Lung (tissue), 11 donors: ENCODE measurements at regions not wholly inside any gene's neighbourhood (a gene's known extent, or its start where the extent isn't known, plus 50 kb on each side); places are given as distances from the start of the nearest gene placed in this dataset.

ENCODE experiments used
- ATAC-seq: fragments of 200-7000 bp; cut with Tn5 transposase; one replicate; pipeline ENCODE4 v1.9.1; 2020; ENCODE audit warnings: moderate number of reproducible peaks; ENCODE audit not compliant: insufficient read depth, low FRiP score
- DNase-seq, 3 donors: peaks; one replicate each; pipeline ENCODE4 v3.0.0-alpha.2; 2013 to 2017
- H3K27ac ChIP-seq, 2 donors: one replicate each; pipeline ENCODE4 v1.5.1; 2013; ENCODE audit warnings: mild to moderate bottlenecking in 2 of 2, moderate library complexity in 2 of 2, control low read depth in 1 of 2, inconsistent platforms in 1 of 2, low read depth in 1 of 2, low read length in 1 of 2
- H3K27me3 ChIP-seq, 3 donors: one replicate each; pipeline ENCODE4 v1.5.1; 2013; ENCODE audit warnings: low read length in 2 of 3; ENCODE audit not compliant: control insufficient read depth in 3 of 3, insufficient read depth in 3 of 3
- H3K36me3 ChIP-seq, 4 donors: one replicate each; pipeline ENCODE4 v1.5.1; 2013; ENCODE audit warnings: low read length in 4 of 4, mild to moderate bottlenecking in 1 of 4, moderate library complexity in 1 of 4; ENCODE audit not compliant: control insufficient read depth in 4 of 4, insufficient read depth in 4 of 4
- H3K4me1 ChIP-seq, 5 donors: one replicate each; pipeline ENCODE4 v1.5.1; 2013; ENCODE audit warnings: low read length in 5 of 5, mild to moderate bottlenecking in 2 of 5, moderate library complexity in 1 of 5; ENCODE audit not compliant: control insufficient read depth in 5 of 5, insufficient read depth in 5 of 5
- H3K4me3 ChIP-seq: one replicate; pipeline ENCODE4 v1.5.1; 2013; ENCODE audit warnings: mild to moderate bottlenecking, control low read depth, moderate library complexity
- H3K9ac ChIP-seq, 2 donors: one replicate each; pipeline ENCODE4 v1.5.1; 2013; ENCODE audit warnings: low read length in 2 of 2, control low read depth in 1 of 2; ENCODE audit not compliant: insufficient read depth in 1 of 2
- H3K9me3 ChIP-seq, 4 donors: one replicate each; pipeline ENCODE4 v1.5.1; 2013; ENCODE audit warnings: low read length in 3 of 4, mild to moderate bottlenecking in 1 of 4, moderate library complexity in 1 of 4; ENCODE audit not compliant: control insufficient read depth in 4 of 4, insufficient read depth in 3 of 4
- CTCF ChIP-seq: IDR thresholded peaks from 2 replicates; pipeline ENCODE4 v1.5.1; 2012; ENCODE audit warnings: mild to moderate bottlenecking; ENCODE audit errors: control extremely low read depth, extremely low read depth
- WGBS, 2 donors: extraction: QIAGEN DNeasy Blood & Tissue Kit; methylation state at CpG; one replicate each; pipeline ENCODE4 v1.1.7; 2013; 5-methylcytosine and 5-hydroxymethylcytosine counted together
- donor health status: control.
- donor health status: control.
- donor health status: Bipolar disorder and iron deficiency.
- donor health status: healthy.
- donor health status: DM: yes; HTN: yes; CAD: no.

DNA sequence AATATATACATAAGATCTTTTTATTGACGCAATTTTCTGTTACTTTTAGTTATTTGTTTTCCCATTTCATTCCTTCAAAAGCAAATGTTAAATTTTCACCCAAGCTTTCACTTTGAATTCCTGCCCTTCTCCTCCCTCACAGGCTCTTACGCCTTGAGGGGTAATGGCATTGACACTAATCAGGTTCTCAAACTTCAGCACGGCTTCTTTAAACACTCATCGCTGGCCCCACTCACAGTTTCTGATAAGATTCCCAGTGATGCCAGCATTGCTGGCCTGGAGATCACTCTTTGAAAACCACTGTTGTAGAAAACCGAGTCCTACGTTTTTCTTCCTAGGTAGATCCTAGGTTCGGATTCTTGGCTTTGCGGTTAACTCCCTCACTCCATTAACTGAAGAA lies 105.6 kb upstream of the EPB41L3 start:
- Histone ChIP-seq H3K9ac (no peak overlapping the region), H3K27ac (no peak overlapping the region), H3K36me3 (no peaks in the 10 kb centered on the region), H3K4me3 (no peak overlapping the region), H3K9me3 (no peaks in the 10 kb centered on the region), H3K27me3 (no peaks in the 10 kb centered on the region), H3K4me1 (no peaks in the 10 kb centered on the region)
- WGBS, 2 donors: 74 to 85% methylated on average over 8 of the region's 8 CpGs
- no peak for TF ChIP-seq CTCF
- ATAC-seq (no peak), DNase-seq (peak in 1 of 3 donors; percentile 3)

GRCh38 chr18:5646739-5647138 lies 102.9 kb upstream of the EPB41L3 start:
- no peak overlapping the region for H3K4me3 ChIP-seq
- 76 to 78% methylated on average over 3 of the region's 3 CpGs for WGBS, 2 donors
- no peaks in the 10 kb centered on the region for H3K4me1 ChIP-seq
- no peaks in the 10 kb centered on the region for H3K36me3 ChIP-seq
- H3K27me3 ChIP-seq: no peaks in the 10 kb centered on the region
- H3K27ac ChIP-seq: no peak overlapping the region
- ATAC-seq (no peak), DNase-seq (no peak)
- TF ChIP-seq CTCF: no peak
- H3K9ac ChIP-seq: no peak overlapping the region
- H3K9me3 ChIP-seq: no peaks in the 10 kb centered on the region

GRCh38 chr18:5643288-5643687 lies 99.5 kb upstream of the EPB41L3 start:
- no peak for TF ChIP-seq CTCF

DNA sequence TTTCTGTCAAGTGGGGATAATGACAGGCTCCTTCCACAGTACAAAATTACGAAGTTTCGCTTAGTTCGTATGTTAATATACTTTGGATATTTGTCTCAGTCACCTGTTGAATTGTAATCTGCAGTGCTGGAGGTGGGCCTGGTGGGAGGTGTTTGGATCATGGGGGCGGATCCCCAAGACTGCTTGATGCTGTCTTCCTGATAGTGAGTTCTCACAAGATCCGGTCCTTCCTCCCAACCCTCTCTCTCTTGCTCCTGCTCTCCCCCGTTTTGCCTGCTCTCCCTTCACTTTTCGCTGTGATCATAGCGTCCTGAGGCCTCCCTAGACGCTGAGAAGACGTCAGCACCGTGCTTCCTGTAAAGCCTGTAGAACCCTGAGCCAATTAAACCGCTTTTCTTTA lies 97.1 kb upstream of the EPB41L3 start:
- ATAC-seq: no peak
- Histone ChIP-seq H3K4me3 (no peak overlapping the region), H3K27me3 (peaks cover 0 to 7% (median 0%) of the 10 kb centered on the region in 3 donors), H3K4me1 (no peaks in the 10 kb centered on the region), H3K9me3 (no peaks in the 10 kb centered on the region), H3K36me3 (no peaks in the 10 kb centered on the region), H3K9ac (no peak overlapping the region), H3K27ac (no peak overlapping the region)
- no peak for DNase-seq
- TF ChIP-seq CTCF: no peak
- 78 to 90% methylated on average over 12 of the region's 12 CpGs for WGBS, 2 donors

More at GRCh38 chr18:5643288-5643687, 99.5 kb upstream of the EPB41L3 start:
- 90 to 92% methylated on average over 7 of the region's 7 CpGs for WGBS, 2 donors
- no peak for DNase-seq
- no peak overlapping the region for H3K9ac ChIP-seq
- H3K4me1 ChIP-seq: no peaks in the 10 kb centered on the region
- ATAC-seq: no peak
- no peak overlapping the region for H3K4me3 ChIP-seq
- no peaks in the 10 kb centered on the region for H3K36me3 ChIP-seq
- H3K27ac ChIP-seq: no peak overlapping the region
- H3K27me3 ChIP-seq: peaks cover 0 to 2% (median 0%) of the 10 kb centered on the region in 3 donors
- no peaks in the 10 kb centered on the region for H3K9me3 ChIP-seq
